SK-N-SH (cell line): ENCODE measurements at regions not wholly inside any gene's neighbourhood (a gene's known extent, or its start where the extent isn't known, plus 50 kb on each side); places are given as distances from the start of the nearest gene placed in this dataset.

Experiments used
- CTCF ChIA-PET: fragments of 300-600, 350-600 bp; formaldehyde crosslinking; extraction: SDS; loops from one replicate; lab custom pipeline; 2021; lab: Yijun Ruan, JAX
- POLR2A ChIA-PET: fragments of 350-600 bp; sonication (Branson Sonifier 250); formaldehyde crosslinking; extraction: SDS; loops from one replicate; lab custom pipeline; 2020; ENCODE audit warnings: antibody characterized with exemption, inconsistent platforms; lab: Yijun Ruan, JAX
- DNase-seq: peaks from one replicate; pipeline ENCODE4 v3.0.0; 2012
- H2AFZ ChIP-seq: fragments of 200-600 bp; sonication (generic); 2 replicates; pipeline ENCODE4 v1.8.1; 2016; ENCODE audit warnings: antibody characterized with exemption, mild to moderate bottlenecking, low read depth
- H3F3A ChIP-seq: fragments of 200-600 bp; sonication (generic); replicated peaks from 2 replicates; pipeline ENCODE3; 2016; ENCODE audit warnings: antibody characterized with exemption, mild to moderate bottlenecking; ENCODE audit not compliant: insufficient read depth
- H3K27ac ChIP-seq, 2 experiments: fragments of 200-500 bp in 1 of 2; fragments of 200-600 bp in 1 of 2; sonication (Bioruptor generic) in 1 of 2; sonication (generic), shearing (Covaris generic) in 1 of 2; 2 replicates each; pipeline versions ENCODE4 v1.5.1 to v1.6.1; 2014 to 2016; ENCODE audit warnings: low read depth in 2 of 2, inconsistent platforms in 1 of 2, low read length in 1 of 2, mild to moderate bottlenecking in 1 of 2, mixed read lengths in 1 of 2
- H3K27me3 ChIP-seq: fragments of 200-600 bp; sonication (generic), shearing (Covaris generic); 2 replicates; pipeline ENCODE4 v1.6.1; 2016; ENCODE audit warnings: mixed run types; ENCODE audit not compliant: insufficient read depth
- H3K36me3 ChIP-seq, 2 experiments: fragments of 200-500 bp in 1 of 2; fragments of 200-600 bp in 1 of 2; sonication (Bioruptor generic) in 1 of 2; sonication (generic) in 1 of 2; replicated peaks in 1 of 2; 2 replicates each; pipeline versions ENCODE3 to v1.5.1; 2014 to 2016; ENCODE audit warnings: low read length in 1 of 2, mild to moderate bottlenecking in 1 of 2; ENCODE audit not compliant: insufficient read depth in 2 of 2, control insufficient read depth in 1 of 2
- H3K4me1 ChIP-seq, 2 experiments: fragments of 200-500 bp in 1 of 2; fragments of 200-600 bp in 1 of 2; sonication (Bioruptor generic) in 1 of 2; sonication (generic), shearing (Covaris generic) in 1 of 2; 2 replicates each; pipeline versions ENCODE4 v1.5.1 to v1.6.1; 2014 to 2016; ENCODE audit warnings: low read depth in 1 of 2, low read length in 1 of 2, mixed run types in 1 of 2; ENCODE audit not compliant: insufficient read depth in 2 of 2, control insufficient read depth in 1 of 2
- H3K4me2 ChIP-seq: fragments of 200-600 bp; sonication (generic), shearing (Covaris generic); 2 replicates; pipeline ENCODE4 v1.6.1; 2017; ENCODE audit warnings: mixed run types
- H3K4me3 ChIP-seq, 2 experiments: fragments of 200-500 bp in 1 of 2; fragments of 200-600 bp in 1 of 2; sonication (Bioruptor generic) in 1 of 2; sonication (generic), shearing (Covaris generic) in 1 of 2; 2 replicates each; pipeline versions ENCODE4 v1.5.1 to v1.8.1; 2014 to 2016; ENCODE audit warnings: low read depth in 2 of 2, inconsistent platforms in 1 of 2, low read length in 1 of 2, mild to moderate bottlenecking in 1 of 2, mixed read lengths in 1 of 2, moderate library complexity in 1 of 2
- H3K79me2 ChIP-seq: fragments of 200-600 bp; sonication (generic); 2 replicates; pipeline ENCODE4 v1.8.1; 2017; ENCODE audit warnings: mild to moderate bottlenecking; ENCODE audit not compliant: insufficient read depth
- H3K9ac ChIP-seq: fragments of 200-600 bp; sonication (generic); 2 replicates; pipeline ENCODE4 v1.6.1; 2017; ENCODE audit warnings: mixed run types
- H3K9me2 ChIP-seq: fragments of 200-600 bp; sonication (generic); 2 replicates; pipeline ENCODE4 v1.6.1; 2017; ENCODE audit warnings: mixed run types
- H3K9me3 ChIP-seq: fragments of 200-600 bp; sonication (generic); 2 replicates; pipeline ENCODE4 v1.6.1; 2017; ENCODE audit warnings: mixed run types, mild to moderate bottlenecking, moderate library complexity
- H4K20me1 ChIP-seq: fragments of 200-600 bp; sonication (generic); 2 replicates; pipeline ENCODE4 v1.6.1; 2017; ENCODE audit warnings: mild to moderate bottlenecking, mixed run types; ENCODE audit not compliant: insufficient read depth
- CTCF ChIP-seq: fragments of 200-600 bp; sonication (generic); IDR thresholded peaks from 2 replicates; pipeline ENCODE4 v1.6.1; 2017; ENCODE audit warnings: antibody characterized with exemption, mild to moderate bottlenecking, moderate library complexity
- EP300 ChIP-seq, 2 experiments: IDR thresholded peaks; 2 replicates each; pipeline versions ENCODE4 v1.4.0 to v1.6.1; 2012; ENCODE audit warnings: borderline replicate concordance in 1 of 2, low read depth in 1 of 2, low read length in 1 of 2
- FOXJ3 ChIP-seq: sonication (generic); formaldehyde crosslinking; IDR thresholded peaks from 2 replicates; pipeline ENCODE4 v1.5.1; 2020; ENCODE audit warnings: mild to moderate bottlenecking, missing genetic modification reagents
- FOXM1 ChIP-seq: IDR thresholded peaks from 2 replicates; pipeline ENCODE4 v1.4.0; 2012; ENCODE audit warnings: low read depth, mild to moderate bottlenecking
- GATA2 ChIP-seq: sonication (generic); formaldehyde crosslinking; IDR thresholded peaks from 2 replicates; pipeline ENCODE4 v1.5.0; 2020; ENCODE audit warnings: mild to moderate bottlenecking, missing genetic modification reagents
- IRF3 ChIP-seq: fragments of 150-350 bp; IDR thresholded peaks from 2 replicates; pipeline ENCODE4 v1.6.1; 2016; ENCODE audit warnings: mild to moderate bottlenecking, low read depth, low read length
- RAD21 ChIP-seq: IDR thresholded peaks from 2 replicates; pipeline ENCODE4 v1.6.1; 2012; ENCODE audit warnings: mild to moderate bottlenecking, low read length
- WGBS: methylation state at CpG from one replicate; pipeline ENCODE4 v1.1.6; 2017; ENCODE audit warnings: low lambda C conversion rate; 5-methylcytosine and 5-hydroxymethylcytosine counted together
- TF ChIP-seq, protein P1 (sequence below): IDR thresholded peaks from 2 replicates; pipeline ENCODE4 v1.4.0; 2012; ENCODE audit warnings: low read depth
- TF ChIP-seq, protein P2 (sequence below): IDR thresholded peaks from 2 replicates; pipeline ENCODE4 v1.6.1; 2012; ENCODE audit warnings: mild to moderate bottlenecking, low read depth, low read length, moderate library complexity

GRCh38 chr9:87343816-87344430, 153.7 kb upstream of the DAPK1 start:
- no peak for DNase-seq
- no peak overlapping the region for H3K4me2 ChIP-seq
- TF ChIP-seq EP300 (IDR thresholded peaks at IDR 0.05; ENCODE audit: borderline replicate concordance in 1 of 2, low read depth in 1 of 2, low read length in 1 of 2) (no peak), IRF3 (no peak), GATA2 (CRISPR knock-in tag) (no peak), FOXM1 (no peak)
- TF ChIP-seq, protein P1, sequence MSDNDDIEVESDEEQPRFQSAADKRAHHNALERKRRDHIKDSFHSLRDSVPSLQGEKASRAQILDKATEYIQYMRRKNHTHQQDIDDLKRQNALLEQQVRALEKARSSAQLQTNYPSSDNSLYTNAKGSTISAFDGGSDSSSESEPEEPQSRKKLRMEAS = no peak
- ChIA-PET CTCF (interaction anchor here (0.7 to 2.4 kb wide), 5 partner anchors 39 to 610 kb away, joined by 3 to 15 read pairs (median 4); no protein-coding TSS in a partner anchor), POLR2A (no interaction called here)
- no peak overlapping the region for H3K4me3 ChIP-seq
- H3K36me3 ChIP-seq = no peaks in the 10 kb centered on the region
- no peak overlapping the region for H3K27ac ChIP-seq
- H3K27me3 ChIP-seq = no peaks in the 10 kb centered on the region; the same call in 1 of the 2 replicates
- no peaks in the 10 kb centered on the region for H3K9me3 ChIP-seq
- H3K9me2 ChIP-seq = no peaks in the 10 kb centered on the region
- H3F3A ChIP-seq = no peaks in the 10 kb centered on the region
- H4K20me1 ChIP-seq = no peaks in the 10 kb centered on the region
- H3K79me2 ChIP-seq = no peaks in the 10 kb centered on the region
- H2AFZ ChIP-seq = no peak overlapping the region
- H3K9ac ChIP-seq = no peak overlapping the region
- H3K4me1 ChIP-seq = no peaks in the 10 kb centered on the region; a peak in 1 of 4 replicates
- 51% methylated on average over 5 of the region's 5 CpGs for WGBS

DNA sequence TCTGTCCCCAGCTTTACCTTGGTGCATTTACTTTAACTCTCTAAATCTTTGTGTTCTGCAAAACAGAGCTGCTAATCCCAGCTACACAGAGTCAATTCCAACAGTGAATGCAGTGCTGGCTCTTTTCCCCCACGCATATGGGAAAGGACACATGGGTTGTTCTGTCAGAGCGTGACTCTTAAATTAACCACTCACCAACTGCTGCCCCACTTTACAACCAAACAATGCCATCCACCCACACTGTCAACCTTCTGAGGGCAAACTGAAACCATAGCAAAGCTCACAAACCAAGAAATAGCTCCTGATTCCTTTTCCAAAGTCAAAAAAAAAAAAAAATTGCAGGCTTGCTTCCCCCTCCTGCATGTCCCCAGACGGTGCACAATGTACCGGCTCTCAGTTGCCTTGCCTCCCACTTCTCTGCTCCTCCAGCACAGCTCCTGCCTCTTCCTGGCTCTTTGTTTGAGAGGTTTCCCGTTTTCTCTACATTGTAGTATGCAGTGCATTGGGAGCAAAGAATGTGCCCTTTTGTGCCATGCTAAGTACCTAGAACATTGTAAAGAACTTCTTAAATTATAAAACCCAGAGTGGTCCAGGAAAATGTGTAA, 151.5 kb upstream of the DAPK1 start:
- Histone ChIP-seq H3K36me3 (no peaks in the 10 kb centered on the region), H3K9ac (no peak overlapping the region), H3K4me2 (no peak overlapping the region), H3K4me3 (no peak overlapping the region), H3K79me2 (no peaks in the 10 kb centered on the region), H4K20me1 (no peaks in the 10 kb centered on the region), H3F3A (no peaks in the 10 kb centered on the region), H3K9me2 (no peaks in the 10 kb centered on the region), H3K4me1 (no peaks in the 10 kb centered on the region; a peak in 1 of 4 replicates), H3K27ac (no peak overlapping the region), H2AFZ (no peak overlapping the region), H3K27me3 (no peaks in the 10 kb centered on the region; the same call in 1 of the 2 replicates), H3K9me3 (no peaks in the 10 kb centered on the region)
- no peak for DNase-seq
- TF ChIP-seq FOXJ3 = no peak
- TF ChIP-seq EP300 (IDR thresholded peaks at IDR 0.05; ENCODE audit: borderline replicate concordance in 1 of 2, low read depth in 1 of 2, low read length in 1 of 2) = no peak
- no peak for TF ChIP-seq CTCF
- no peak for TF ChIP-seq RAD21
- TF ChIP-seq, protein P2, sequence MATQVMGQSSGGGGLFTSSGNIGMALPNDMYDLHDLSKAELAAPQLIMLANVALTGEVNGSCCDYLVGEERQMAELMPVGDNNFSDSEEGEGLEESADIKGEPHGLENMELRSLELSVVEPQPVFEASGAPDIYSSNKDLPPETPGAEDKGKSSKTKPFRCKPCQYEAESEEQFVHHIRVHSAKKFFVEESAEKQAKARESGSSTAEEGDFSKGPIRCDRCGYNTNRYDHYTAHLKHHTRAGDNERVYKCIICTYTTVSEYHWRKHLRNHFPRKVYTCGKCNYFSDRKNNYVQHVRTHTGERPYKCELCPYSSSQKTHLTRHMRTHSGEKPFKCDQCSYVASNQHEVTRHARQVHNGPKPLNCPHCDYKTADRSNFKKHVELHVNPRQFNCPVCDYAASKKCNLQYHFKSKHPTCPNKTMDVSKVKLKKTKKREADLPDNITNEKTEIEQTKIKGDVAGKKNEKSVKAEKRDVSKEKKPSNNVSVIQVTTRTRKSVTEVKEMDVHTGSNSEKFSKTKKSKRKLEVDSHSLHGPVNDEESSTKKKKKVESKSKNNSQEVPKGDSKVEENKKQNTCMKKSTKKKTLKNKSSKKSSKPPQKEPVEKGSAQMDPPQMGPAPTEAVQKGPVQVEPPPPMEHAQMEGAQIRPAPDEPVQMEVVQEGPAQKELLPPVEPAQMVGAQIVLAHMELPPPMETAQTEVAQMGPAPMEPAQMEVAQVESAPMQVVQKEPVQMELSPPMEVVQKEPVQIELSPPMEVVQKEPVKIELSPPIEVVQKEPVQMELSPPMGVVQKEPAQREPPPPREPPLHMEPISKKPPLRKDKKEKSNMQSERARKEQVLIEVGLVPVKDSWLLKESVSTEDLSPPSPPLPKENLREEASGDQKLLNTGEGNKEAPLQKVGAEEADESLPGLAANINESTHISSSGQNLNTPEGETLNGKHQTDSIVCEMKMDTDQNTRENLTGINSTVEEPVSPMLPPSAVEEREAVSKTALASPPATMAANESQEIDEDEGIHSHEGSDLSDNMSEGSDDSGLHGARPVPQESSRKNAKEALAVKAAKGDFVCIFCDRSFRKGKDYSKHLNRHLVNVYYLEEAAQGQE = no peak
- WGBS = 50% methylated on average over 5 of the region's 5 CpGs
- POLR2A ChIA-PET = no interaction called here
- CTCF ChIA-PET = interaction anchor here (1.3 to 1.5 kb wide), 2 partner anchors 9 to 316 kb away, joined by 3 to 5 read pairs; no protein-coding TSS in a partner anchor
